PFSK-1 (cell line): ENCODE measurements at regions not wholly inside any gene's neighbourhood (a gene's known extent, or its start where the extent isn't known, plus 50 kb on each side); places are given as distances from the start of the nearest gene placed in this dataset.

Experiments
- FOXP2 ChIP-seq: optimal IDR thresholded peaks from 2 replicates; pipeline ENCODE3; 2011; ENCODE audit warnings: borderline replicate concordance, control low read depth, inconsistent platforms; ENCODE audit not compliant: insufficient read depth; ENCODE audit errors: extremely low read length, extremely low read depth
- POLR2AphosphoS5 ChIP-seq: IDR thresholded peaks from 2 replicates; pipeline ENCODE4 v1.6.1; 2012; ENCODE audit warnings: low read depth, mild to moderate bottlenecking, control low read depth, low read length, moderate library complexity
- REST ChIP-seq, 2 experiments: IDR thresholded peaks; 2 replicates each; pipeline versions ENCODE4 v1.6.1 to v1.8.0; 2011 to 2012; ENCODE audit warnings: low read depth in 2 of 2, low read length in 2 of 2, control low read depth in 1 of 2, inconsistent platforms in 1 of 2, mild to moderate bottlenecking in 1 of 2, moderate library complexity in 1 of 2; ENCODE audit not compliant: insufficient read depth in 1 of 2
- SIN3A ChIP-seq: IDR thresholded peaks from 2 replicates; pipeline ENCODE4 v1.6.1; 2012; ENCODE audit warnings: mild to moderate bottlenecking, low read length, moderate library complexity, borderline replicate concordance; ENCODE audit not compliant: insufficient read depth
- TAF1 ChIP-seq: IDR thresholded peaks from 2 replicates; pipeline ENCODE4 v1.6.1; 2012; ENCODE audit warnings: low read length, control low read depth, borderline replicate concordance; ENCODE audit not compliant: insufficient read depth

GRCh38 chr2:9107168-9108025 is 99.2 kb upstream of the ASAP2 start:
- TF ChIP-seq TAF1 = no peak
- TF ChIP-seq SIN3A = no peak
- no peak for TF ChIP-seq POLR2AphosphoS5
- no peak for TF ChIP-seq REST (IDR thresholded peaks at IDR 0.05; ENCODE audit: insufficient read depth in 1 of 2, low read depth in 2 of 2, low read length in 2 of 2)
- TF ChIP-seq FOXP2 = no peak

- TF ChIP-seq TAF1 = no peak
- no peak for TF ChIP-seq REST (IDR thresholded peaks at IDR 0.05; ENCODE audit: insufficient read depth in 1 of 2, low read depth in 2 of 2, low read length in 2 of 2)
- TF ChIP-seq SIN3A = no peak
- no peak for TF ChIP-seq FOXP2
- TF ChIP-seq POLR2AphosphoS5 = no peak
Observed at GRCh38 chr2:9106338-9107167, 100.1 kb upstream of the ASAP2 start.

GRCh38 chr2:9105601-9106337 is 100.8 kb upstream of the ASAP2 start:
- TF ChIP-seq SIN3A (no peak), POLR2AphosphoS5 (no peak), REST (IDR thresholded peaks at IDR 0.05; ENCODE audit: insufficient read depth in 1 of 2, low read depth in 2 of 2, low read length in 2 of 2) (no peak), TAF1 (no peak), FOXP2 (no peak)

- TF ChIP-seq SIN3A = no peak
- no peak for TF ChIP-seq FOXP2
- no peak for TF ChIP-seq TAF1
- no peak for TF ChIP-seq POLR2AphosphoS5
- no peak for TF ChIP-seq REST (IDR thresholded peaks at IDR 0.05; ENCODE audit: insufficient read depth in 1 of 2, low read depth in 2 of 2, low read length in 2 of 2)
Observed at GRCh38 chr2:9103663-9104277, 100.3 kb upstream of the MBOAT2 start.
